ENCODE measurements at regions not wholly inside any gene's neighbourhood (a gene's known extent, or its start where the extent isn't known, plus 50 kb on each side); places are given as distances from the start of the nearest gene placed in this dataset.

DNA sequence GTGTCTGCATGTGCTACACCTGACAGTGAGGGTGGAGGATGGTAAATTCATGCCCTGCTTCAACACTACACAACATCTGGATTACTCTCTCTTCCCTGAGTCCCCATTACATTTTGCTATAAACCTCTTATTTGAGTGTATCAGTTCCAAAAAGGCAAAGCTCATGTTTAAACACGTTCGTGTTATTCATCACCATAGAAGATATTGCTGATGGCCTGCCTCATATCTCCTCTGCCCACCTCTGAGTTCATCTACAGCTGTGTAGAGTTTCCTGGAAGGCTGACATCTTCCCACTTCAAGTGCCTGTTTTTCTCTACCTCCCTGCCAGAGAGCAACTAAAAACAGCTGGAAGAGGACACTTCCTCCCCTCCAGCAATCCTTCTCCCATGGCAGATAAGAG is 433.2 kb downstream of the ISL1 start:
- TF ChIP-seq, protein P1, sequence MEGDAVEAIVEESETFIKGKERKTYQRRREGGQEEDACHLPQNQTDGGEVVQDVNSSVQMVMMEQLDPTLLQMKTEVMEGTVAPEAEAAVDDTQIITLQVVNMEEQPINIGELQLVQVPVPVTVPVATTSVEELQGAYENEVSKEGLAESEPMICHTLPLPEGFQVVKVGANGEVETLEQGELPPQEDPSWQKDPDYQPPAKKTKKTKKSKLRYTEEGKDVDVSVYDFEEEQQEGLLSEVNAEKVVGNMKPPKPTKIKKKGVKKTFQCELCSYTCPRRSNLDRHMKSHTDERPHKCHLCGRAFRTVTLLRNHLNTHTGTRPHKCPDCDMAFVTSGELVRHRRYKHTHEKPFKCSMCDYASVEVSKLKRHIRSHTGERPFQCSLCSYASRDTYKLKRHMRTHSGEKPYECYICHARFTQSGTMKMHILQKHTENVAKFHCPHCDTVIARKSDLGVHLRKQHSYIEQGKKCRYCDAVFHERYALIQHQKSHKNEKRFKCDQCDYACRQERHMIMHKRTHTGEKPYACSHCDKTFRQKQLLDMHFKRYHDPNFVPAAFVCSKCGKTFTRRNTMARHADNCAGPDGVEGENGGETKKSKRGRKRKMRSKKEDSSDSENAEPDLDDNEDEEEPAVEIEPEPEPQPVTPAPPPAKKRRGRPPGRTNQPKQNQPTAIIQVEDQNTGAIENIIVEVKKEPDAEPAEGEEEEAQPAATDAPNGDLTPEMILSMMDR (IDR thresholded peaks at IDR 0.05) = no peak
- TF ChIP-seq POLR2A (IDR thresholded peaks at IDR 0.05) = no peak
